NOMO-1 treated with dmso at 0.1 percent for 144 hours (cell line): ENCODE measurements at regions not wholly inside any gene's neighbourhood (a gene's known extent, or its start where the extent isn't known, plus 50 kb on each side); places are given as distances from the start of the nearest gene placed in this dataset.
"Not testable (repeated sequence)": the region's sequence is repeated elsewhere in the genome, so short reads cannot be mapped to it uniquely, and the experiment has no call there.

ENCODE experiments used
- DNase-seq: peaks from one replicate; lab custom pipeline; 2025; ENCODE audit not compliant: unreplicated experiment; lab: John Stamatoyannopoulos, UW

GRCh38 chr2:67567886-67568285 is 170.8 kb downstream of the ETAA1 start:
- no peak for DNase-seq

- no peak for DNase-seq
These were observed 173.5 kb downstream of the ETAA1 start for GRCh38 chr2:67570611-67571010.

DNA sequence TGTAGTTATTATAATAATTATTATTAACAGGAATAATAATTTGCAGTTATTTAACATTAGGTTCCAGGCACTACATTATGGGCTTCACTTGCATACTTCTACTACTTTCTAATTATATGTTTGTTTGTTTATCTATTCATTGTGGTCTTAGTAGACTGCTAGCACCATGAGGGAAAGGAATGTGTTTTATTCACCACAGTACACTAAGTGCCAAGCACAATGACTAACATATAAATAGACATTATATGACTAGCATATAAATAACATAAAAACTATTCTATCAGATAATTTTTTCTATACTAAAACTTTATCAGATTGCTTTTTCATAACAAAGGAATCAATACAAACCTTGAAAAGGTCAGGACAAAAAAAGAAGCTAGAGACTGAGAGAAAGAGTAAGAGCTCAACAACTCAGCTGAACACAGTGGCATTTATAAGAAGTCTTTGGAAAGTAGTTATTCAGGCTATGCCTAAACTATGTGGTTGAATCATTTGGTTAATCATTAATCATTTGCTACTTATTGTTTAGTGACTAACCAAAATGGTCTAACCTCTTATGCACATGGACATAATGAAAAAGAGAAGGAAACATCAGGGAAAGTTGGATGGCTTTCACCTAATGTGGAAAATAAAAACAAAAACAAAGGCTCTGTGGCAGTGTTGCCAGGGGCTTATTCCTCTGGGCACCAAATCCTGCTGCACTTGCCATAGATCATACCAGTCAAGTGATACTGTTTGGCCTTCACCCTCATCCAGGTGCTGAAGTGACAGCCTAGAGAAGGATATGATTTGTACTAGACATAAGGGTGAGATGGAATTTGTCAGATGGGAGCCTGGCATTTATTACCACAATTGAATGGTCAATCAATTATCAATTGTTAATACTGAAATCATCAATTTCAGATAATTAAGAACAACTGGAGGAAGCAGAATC is 174.9 kb downstream of the ETAA1 start:
- no peak for DNase-seq

DNA sequence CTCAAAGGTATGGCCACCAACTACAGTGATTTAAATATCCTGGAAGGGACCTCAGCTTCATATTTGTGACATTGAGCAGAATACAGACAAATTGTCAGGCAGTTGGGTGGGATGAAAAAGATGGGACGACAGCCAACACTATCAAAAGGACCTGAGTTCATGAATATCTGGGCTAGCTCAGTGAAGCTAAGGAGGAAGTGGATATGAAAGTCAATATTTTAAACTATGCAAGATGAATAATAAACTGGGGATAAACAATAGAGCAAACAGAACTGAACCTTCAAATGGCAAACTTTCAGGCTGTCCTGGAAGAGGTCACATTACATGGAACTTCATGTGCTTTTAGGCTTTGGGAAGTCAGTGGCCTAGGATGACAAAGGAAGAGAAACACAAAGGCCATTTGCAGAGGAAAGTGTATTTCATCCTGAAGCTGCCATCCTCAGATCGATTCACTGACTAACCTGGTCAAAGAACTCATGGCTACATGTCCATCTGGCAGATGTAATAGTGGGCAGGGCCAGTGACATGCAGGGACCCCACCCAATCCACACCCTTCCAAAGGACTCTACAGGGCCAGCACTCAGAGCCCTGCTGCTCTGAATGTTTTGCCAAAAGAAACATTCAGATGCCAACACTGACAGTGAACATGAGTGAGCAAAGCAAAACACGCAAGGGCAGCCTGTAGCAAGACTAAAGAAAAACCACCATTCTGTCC is 175.7 kb downstream of the ETAA1 start:
- no peak for DNase-seq

GRCh38 chr2:67574230-67574629 is 177.1 kb downstream of the ETAA1 start:
- DNase-seq, result no peak

GRCh38 chr2:67576226-67576625 is 179.1 kb downstream of the ETAA1 start:
- no peak for DNase-seq

DNA sequence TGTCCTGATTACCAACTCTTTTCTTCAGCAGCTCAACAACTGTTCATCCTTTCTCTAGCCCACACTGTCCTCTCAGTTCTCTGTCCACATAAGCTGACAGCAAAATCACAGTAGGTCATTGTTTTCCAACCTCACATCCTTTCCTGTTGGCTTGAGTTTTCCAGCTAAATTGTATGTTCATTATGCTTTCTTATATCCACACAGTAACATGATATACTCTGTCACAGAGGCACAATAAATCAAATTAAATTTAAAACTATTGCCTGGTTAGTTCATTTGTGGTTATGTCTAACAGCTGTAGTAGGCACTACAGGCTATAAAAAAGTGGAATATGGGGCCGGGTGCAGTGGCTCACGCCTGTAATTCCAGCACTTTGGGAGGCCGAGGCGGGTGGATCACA is 179.9 kb downstream of the ETAA1 start:
- DNase-seq, result no peak

DNA sequence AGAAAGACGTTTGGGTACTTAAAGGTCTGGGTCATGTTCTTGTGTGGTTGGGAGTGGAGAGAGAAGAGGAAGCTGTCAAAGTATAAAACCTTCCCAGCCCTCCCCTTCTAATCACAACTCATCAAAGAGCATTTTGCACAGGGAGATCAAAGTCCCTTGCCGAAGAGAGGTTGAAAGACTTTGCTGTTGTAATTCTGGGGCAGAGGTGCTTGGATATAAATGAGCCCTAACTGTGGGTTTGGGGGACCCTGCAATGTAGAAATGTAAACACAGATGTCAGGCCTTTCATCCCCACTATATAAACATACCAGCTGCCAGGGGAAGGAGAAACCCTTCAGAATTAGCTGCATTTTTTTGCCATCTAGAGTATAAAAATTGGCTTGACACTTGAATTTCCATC is 182.1 kb downstream of the ETAA1 start:
- DNase-seq, result no peak

DNA sequence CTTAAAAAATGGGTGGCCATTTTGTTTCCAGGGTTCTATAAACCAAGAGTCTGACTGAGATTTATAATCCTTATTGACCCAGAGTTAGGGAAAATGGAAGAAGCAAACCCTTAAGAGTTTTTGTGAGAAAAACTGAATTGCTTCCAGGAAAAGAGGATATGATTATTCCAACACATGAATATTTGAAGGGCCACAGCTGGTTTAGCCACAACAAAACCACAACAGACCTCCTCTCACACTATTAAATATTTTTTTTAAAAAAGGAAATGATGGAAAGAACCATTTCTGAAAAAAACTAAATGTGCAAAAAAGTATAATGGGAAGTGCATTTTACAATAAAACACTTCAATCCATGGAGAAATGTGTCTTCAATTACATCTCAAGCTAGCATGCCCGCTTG is 182.7 kb downstream of the ETAA1 start:
- DNase-seq, result no peak

GRCh38 chr2:67581751-67582150 is 184.6 kb downstream of the ETAA1 start:
- no peak for DNase-seq

- no peak for DNase-seq
These were observed 186.1 kb downstream of the ETAA1 start for GRCh38 chr2:67583185-67583584.

- DNase-seq, result no peak
These were observed 188.3 kb downstream of the ETAA1 start for GRCh38 chr2:67585400-67585799.

- DNase-seq, result not testable (repeated sequence)
These were observed 192.0 kb downstream of the ETAA1 start for GRCh38 chr2:67589121-67589520.

GRCh38 chr2:67594522-67594921 is 197.4 kb downstream of the ETAA1 start:
- not testable (repeated sequence) for DNase-seq

DNA sequence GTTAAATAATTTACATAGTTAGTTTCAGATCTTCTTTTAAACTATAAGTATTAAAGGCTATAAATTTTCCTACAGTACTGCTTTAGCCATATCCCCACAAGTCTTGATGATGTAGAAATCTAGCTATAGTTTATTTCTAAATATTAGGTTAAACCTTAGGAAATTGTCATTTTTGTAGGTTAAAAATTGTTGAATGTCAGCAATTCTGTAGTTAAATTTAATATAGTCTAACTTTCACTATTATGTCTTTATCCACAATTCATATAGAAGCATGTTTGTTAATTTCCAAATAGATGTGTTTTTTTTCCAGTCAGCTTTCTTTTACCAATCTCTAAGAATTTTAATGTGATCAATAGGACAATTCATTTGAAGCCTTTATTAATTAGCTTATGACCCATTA is 199.7 kb downstream of the ETAA1 start:
- DNase-seq, result no peak

GRCh38 chr2:67599561-67599960 is 202.4 kb downstream of the ETAA1 start:
- no peak for DNase-seq

GRCh38 chr2:67600222-67600871 is 203.2 kb downstream of the ETAA1 start:
- DNase-seq, result no peak

- no peak for DNase-seq
These were observed 203.8 kb downstream of the ETAA1 start for GRCh38 chr2:67600946-67601345.

DNA sequence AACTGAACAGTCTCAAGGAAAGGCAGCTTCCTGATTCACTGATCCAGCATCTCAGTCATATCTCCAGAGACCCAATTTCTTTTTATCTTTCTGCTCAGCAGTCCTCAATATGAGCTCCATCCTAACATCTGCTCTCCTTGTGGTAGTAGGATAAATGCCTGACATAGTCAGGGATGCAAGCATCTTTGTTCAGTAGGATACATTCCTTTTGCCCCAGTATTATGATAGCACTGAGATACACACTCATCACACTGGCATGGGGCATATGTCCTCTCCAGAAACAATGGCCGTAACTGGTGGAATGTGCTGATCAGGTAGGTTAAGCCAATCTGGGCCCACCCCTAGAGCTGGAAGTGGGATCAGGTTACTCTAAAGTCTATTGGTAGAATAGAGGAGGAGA is 207.2 kb downstream of the ETAA1 start:
- DNase-seq, result no peak

DNA sequence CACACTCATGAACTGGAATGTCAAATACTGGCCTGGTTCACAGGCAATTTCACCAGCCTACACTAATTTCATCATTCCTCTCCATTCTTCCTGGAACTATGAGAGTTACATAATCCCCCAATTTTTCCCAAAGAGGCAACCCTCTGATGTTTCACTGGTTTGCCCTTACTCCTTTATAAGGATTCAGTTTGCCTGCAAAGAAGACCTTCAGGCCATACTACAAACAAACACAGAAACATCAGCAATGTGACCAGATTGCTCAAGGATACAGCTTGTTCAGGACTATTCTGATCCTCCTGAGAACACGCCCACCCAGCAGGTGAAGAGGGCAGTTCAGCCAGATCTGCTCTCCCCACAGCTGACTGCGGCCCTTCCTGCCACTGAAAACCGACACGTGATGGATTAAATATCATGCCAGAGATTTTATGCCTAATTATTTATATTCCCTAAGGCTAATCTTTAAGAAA is 215.5 kb downstream of the ETAA1 start:
- DNase-seq, result no peak

DNA sequence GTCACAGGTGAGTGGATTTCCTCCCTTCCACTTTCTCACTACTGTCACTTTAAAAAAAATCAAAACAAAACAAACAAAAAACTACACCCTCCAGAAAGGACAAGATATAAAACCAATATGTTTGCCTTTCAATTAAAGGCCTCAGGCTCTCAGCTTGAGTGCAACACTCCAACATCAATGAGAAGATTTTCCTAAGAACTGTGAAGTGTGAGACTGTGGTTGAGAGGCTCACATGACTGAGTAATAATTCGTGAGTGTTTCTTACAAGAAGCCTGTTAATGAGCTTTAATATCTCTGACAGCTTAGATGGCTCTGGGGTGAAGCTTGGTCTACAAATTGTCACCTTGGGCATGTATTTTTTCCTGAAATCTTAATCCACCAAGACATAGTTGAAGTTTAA is 216.1 kb downstream of the ETAA1 start:
- no peak for DNase-seq

GRCh38 chr2:67614454-67614853 is 217.3 kb downstream of the ETAA1 start:
- DNase-seq, result no peak
